ENCODE measurements at regions not wholly inside any gene's neighbourhood (a gene's known extent, or its start where the extent isn't known, plus 50 kb on each side); places are given as distances from the start of the nearest gene placed in this dataset.

DNA sequence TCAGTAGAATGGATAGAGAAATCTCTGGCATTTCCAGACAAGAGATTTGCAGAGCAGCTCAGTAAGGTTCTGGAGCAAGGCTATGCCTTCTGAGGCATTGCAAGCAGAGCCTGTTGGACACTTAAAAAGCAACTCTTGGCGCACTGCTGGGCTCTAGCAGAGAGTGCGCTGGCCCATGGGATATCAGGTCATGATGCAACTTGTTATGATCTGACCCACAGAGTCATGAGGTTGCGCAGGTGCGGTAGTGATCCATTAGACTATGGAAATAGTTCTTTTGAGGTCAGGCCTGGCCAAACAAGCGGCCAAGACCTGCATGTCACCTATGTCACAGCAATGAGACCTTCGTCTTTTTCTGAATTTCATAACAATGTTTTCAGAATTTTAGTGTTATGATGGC, 168.6 kb downstream of the TMTC3 start:
- DNase-seq (ENCODE audit: low spot score): no peak

DNA sequence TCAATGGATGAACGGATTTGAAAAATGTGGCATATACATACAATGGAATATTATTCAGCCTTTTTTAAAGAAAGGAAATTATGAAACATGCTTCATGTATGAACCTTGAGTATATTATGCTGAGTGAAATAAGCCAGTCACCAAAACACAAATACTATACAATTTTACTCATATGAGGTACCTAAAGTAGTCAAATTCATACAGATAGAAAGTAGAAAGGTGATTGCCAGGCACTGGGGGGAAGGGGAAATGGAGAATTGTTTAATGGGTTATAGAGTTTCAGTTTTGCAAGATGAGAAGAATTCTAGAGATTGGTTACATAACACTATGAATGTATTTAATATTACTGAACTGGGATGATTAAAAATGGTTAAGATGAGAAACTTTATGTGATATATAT, 171.4 kb downstream of the TMTC3 start:
- no peak for DNase-seq (ENCODE audit: low spot score)

DNA sequence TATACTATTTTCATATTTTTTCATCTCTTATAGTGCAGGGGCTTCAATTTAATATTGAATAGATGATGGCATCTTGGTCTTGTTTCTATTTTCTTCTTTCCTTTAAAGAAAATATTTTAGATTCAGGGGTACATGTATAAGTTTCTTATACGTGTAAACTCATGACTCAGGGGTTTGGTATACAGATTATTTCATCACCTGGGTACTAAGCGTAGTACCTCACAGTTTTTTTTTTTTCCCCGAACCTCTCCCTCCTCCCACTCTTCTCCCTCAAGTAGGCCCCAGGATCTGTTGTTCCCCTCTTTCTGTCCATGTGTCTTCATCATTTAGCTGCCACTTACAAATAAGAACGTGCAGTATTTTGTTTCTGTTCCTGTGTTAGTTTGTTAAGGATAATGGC, 172.6 kb downstream of the TMTC3 start:
- DNase-seq (ENCODE audit: low spot score): no peak

DNA sequence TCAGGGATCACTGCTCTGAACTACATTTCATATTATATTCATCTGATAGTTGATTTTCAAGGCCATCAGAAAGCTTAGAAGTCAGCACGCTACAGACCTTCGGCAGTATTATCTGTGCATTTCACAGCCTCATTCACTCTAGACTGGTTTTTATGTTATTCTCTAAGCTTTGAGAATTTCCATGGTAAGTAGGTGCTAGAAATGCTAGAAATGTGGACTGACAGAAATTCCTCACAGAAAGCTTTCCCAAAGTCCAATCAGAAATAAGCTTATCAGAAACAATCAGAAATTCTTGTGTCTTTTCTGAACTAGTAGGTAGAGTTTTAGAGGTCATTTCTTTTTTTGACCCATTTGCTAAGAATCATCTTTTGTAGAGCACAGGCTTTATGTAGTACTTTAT, 176.6 kb downstream of the TMTC3 start:
- DNase-seq (ENCODE audit: low spot score): no peak

DNA sequence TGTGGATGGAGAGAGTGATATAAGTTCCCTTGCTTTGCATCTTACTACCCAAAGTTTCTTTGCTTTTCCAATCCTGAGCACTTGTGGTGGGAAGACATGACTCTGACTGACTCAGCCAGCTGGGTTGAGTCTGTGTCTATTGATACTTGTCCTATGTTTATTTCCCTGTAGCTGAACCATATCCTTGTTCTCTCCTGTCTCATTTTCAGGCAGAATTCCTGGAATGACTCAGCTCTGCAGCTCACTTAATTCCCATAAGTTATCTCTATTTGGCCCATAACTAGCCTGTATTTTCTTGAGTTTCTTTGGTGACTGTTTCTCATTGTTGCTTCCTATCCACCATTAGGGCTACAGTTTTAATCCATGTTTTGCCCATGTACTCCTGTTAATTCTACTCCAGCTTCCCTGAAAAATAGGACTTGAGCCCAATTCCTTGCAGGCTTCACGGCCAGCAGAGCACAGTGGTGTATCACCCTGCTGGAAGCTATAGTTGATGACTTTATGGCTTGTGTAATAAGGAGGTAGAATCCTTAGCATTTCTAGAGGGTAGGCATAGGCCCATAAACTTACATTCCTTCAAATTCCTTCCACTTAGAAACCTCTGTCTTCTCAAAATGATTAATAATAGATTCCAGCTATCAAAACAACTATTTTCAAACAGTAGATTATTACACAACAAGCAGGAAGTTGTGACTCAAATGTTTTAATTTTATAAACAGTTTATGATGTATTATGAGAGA, 183.1 kb downstream of the TMTC3 start:
- peak; percentile 74 for DNase-seq (ENCODE audit: low spot score)

DNA sequence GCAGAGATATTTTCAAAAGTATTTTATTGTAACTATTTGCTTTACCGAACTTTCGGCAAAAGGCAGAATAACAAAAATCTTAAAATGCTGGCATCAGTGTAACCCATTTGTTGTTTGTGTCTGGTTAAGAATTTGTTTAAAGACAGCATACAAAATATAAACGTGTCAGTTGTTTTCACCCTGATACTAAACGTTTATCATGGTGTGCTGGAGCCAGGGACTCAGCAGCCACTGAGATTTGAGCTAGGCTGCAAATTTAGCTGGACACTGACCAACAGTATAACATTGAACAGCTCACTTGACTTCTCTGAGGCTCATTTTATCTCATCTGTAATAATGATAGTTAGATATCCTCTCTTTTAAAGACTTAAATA, 183.7 kb downstream of the TMTC3 start:
- DNase-seq (ENCODE audit: low spot score): no peak

DNA sequence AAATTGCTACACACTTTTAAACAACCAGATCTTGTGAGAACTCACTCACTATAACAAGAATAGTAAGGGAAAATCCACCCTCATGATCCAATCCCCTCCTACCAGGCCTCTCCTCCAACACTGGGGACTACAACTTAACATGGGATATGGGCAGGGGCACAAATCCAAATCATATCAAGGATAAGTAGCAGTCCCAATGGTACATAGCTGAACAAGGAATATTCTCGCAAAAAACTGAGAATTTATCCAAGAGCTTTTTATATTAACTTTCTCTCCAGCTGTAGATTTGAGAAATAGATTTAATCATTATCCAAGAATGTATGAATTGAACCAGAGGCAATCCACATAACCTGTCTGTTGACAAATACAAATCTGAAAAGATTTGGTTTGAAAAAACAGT, 185.2 kb downstream of the TMTC3 start:
- DNase-seq (ENCODE audit: low spot score): no peak

DNA sequence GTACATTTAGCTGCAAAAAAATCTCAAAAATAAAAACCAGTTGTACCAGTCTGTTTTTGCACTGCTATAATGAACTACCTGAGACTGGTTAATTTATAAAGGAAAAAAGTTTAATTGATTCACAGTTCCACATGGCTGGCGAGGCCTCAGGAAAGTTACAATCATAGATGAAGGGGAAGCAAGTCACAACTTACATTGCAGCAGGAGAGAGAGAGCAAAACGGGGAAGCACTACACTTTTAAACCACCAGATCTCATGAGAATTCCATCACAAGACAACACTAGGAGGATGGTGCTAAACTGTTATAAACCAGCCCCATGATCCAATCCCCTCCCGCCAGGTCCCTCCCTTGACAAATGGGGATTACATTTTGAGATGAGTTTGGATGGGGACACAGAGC, 186.0 kb downstream of the TMTC3 start:
- no peak for DNase-seq (ENCODE audit: low spot score)

DNA sequence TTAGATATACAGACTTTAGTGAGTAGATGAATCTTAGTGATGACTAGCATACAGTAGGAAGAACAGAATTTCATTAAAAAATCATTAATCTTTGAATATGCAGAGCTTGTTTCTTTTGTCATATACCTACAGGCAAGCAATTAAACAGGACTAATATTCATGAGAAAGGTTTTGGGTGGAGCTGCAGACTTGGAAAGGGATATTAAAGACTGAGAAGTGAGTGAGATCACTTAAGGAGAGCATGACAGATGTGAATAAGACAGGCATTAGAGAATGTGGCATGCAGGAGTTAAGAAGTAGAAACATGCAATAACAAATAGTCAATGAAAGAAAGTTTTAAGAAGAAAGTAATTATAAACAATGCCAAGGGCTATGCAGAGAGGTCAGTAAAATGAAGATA, 187.7 kb downstream of the TMTC3 start:
- DNase-seq (ENCODE audit: low spot score): no peak

DNA sequence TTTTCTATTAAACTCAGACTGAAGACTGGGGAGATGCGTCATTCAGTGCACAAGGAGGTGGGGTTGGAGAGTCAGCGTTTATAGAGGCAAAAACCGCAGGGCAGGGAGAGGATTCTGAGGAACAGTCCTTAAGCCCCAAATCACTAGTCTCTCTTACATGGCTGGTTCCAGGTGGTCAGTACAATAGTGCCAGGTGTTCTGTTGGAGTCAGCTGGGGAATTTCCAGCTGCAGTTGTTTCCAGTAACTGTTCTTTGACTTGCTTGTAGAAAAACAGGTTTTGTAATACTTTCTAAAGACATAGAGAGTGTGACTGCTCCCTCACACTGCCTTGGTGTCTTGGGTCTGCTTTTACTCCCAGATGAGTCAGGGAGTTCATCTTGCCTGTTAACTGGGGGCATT, 192.2 kb downstream of the TMTC3 start:
- DNase-seq (ENCODE audit: low spot score): no peak

DNA sequence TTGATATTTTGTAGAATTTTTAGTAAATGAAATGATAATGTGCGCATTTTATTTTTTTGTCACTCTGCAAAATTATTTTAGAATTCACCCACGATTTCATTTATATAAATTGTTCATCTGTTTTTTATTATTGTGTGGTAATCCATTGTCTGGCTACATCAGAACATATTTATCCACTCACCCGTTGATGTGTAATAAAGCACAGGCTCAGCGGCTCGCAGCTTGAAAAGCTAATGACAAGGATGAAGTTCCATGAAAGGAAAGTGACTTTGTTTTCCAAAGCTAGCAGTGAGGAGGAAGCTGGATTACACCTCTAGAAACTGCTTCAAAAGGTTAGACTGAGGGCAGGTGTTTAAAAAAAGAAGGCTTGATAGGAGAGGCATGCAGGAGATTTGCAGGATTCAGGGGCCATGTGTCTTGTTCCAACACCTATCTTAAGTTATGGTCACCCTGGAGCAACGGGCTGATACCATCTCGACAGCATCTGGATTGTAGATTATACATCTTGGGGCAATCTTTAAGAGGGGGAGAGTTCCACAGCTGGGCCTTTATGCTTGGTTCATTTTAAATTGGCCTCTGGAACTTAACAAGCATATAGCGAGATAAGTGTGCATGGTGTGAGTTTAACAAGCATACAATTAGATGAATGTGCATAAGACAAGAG, 194.1 kb downstream of the TMTC3 start:
- no peak for DNase-seq (ENCODE audit: low spot score)

DNA sequence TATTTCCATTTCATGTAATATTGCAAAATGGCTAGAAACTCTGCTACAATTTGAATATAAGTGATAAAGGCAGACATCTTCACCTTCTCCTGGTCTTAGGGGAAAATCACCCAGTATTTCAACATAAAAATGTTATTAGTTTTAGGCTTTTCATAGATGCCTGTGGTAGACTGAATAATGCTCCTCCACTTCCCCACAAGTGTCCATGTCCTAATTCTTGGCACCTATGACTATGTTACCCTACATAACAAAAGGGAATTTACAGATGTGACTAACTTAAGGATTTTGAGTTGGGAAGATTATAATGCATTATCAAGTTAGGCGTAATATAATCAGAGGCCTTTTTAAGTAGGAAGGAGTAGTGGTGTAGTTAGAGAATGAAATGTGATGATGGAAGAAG, 196.4 kb downstream of the TMTC3 start:
- DNase-seq (ENCODE audit: low spot score): no peak

DNA sequence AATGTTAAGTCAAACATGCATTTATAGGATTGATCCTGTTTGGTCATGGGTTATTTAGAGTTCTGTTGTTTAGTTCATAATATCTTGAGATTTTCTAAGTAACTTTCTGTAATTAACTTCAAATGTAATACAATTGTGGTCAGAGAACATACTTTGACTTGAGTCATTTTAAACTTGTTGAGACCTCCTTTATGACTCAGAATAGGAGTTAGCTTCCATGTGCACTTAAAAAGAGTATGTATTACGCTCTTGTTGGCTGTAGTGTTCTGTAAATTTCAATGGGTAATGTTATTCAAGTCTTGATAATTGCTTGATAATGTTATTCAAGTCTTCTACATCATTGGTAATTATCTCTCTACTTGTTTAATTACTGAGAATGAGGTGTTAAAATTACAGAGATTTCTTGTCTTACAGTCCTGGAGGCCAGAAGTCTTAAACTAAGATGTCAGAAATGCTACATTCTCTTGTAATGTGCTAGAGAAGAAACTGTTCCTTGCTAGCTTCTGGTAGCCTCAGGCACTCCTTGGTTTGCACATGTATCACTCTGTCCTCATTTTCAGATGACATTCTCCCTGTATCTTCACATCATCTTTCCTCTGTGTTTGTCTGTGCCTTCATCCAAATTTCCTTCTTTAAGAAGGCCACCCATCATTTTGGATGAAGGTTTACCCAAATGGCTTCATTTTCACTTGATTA, 197.3 kb downstream of the TMTC3 start:
- no peak for DNase-seq (ENCODE audit: low spot score)

DNA sequence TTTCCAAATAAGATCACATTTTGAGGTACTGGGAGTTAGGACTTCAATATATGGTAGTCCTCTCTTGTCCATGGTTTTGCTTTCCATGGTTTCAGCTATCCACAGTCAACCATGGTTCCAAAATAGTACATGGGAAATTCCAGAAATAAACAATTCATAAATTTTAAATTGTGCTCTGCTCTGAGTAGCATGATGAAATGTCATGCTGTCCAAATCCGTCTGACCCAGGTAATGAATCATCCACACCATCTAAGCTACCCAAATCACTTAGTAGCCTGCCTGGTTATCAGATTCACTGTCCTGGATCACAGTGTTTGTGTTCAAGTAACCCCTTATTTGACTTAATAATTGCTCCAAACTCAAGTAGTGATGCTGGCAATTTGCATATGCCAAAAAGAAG, 197.9 kb downstream of the TMTC3 start:
- DNase-seq (ENCODE audit: low spot score): no peak

DNA sequence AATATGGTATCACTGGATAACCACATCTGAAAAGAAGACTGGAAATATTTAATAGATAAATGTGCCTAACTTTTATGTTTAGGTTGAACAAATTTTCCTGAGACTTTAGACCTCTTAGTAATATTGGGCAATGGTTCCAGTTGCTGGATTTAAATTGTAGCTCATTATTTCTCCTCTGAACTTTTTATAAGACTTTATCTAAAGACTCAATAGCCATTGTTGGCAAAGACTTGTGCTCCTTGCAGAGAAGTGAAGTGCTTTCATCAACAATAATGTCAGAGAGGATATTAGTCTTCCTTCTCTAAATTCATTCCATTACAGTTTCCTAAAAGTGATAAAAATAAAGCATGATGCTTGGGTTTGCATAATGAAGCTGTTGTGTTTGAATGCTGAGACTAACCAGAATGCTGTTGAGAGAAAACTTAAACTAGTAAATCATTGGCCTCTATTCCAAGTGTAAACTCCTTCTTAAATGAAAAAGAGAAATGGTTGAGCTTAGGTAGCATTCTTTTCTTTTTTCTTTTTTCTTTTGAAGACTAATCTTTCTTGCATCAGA, 200.2 kb downstream of the TMTC3 start:
- DNase-seq (ENCODE audit: low spot score): no peak

DNA sequence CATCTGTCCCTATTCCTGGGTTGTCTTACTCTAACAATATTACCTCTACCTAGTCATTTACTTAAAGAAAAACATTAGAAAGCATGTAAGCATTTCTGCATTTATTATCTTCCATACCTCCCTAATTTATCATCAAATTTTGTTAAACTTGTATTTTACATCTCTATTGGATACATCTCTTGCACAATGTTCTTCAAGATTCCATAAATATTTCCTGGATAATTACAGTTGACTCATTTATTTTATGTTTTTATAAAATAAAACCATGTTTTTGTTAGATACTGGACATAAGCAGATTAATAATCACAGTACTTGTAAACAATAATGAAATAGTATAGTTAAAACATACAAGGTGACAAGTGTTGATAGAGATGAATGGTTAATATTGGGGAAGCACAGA, 209.0 kb downstream of the TMTC3 start:
- DNase-seq (ENCODE audit: low spot score): no peak

DNA sequence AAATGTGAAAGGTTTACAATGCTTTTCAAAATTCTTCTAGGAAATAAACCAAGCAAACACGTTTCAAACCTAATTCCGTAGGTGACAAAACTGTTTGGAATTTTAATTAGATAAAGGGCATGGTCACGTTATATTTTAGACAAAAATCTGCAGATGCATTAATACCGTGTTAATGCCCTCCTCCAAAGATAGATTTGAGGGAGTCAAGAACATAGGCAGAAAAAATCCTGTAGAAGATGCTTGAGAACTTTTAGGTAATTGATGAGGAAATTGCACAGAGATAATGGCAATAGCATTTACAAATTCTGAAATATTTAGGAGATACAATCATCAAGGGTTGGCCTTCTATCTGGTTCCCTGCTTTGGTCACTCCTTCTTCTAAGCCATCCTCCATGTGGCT, 212.6 kb downstream of the TMTC3 start:
- DNase-seq (ENCODE audit: low spot score): no peak

DNA sequence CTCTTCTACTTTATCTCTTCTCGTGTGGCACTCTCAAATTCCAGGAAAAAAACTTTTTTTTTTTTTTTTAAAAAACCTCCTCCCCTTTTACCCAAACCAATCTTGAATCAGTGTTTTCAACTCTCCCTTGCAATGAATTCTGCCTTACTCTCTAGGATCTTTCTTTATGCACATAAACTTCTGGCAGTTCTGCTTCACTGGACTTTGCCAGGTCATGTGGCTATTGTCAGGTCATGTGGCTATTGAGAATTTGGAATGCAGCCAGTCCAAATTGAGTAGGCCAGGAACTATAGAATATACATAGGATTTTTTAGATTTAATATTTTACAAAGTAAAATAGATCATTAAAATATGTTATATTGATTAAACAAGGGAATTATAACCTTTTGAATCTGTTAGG, 218.2 kb downstream of the TMTC3 start:
- no peak for DNase-seq (ENCODE audit: low spot score)

DNA sequence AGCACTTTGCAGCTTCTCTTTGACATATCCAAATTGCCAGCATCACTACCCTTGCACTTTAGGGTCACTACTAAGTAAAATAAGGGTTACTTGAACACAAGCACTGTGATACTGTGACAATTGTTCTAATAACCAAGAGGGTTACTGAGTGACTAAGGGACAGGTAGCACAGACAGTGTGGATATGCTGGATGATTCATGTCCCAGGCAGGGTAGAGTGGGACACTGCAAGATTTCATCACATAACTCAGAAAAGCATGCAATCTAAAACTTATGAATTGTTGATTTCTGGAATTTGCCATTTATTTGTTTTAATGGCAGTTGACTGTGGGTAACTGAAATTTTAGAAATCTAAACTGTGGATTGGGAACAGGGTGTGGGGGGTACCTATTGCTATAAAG, 218.8 kb downstream of the KITLG start:
- no peak for DNase-seq (ENCODE audit: low spot score)

DNA sequence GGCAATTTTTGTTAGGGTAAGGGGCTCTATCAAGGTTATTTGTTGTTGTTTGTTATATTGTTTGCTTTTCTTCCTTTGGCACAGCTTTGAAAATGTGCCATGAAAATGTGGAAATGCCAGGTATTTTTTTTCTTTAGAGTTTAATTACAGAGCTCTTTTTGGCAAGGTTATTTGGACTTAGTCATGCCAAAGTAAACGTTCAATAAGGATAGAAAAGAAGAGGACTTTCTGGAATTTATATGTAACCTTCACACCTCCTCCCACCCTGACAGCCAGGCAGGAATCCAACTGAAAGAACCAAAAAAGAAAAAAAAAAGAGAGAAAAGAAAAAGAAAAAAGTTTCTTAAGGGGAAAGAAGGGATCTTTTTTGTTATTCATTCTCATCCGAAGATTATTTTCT, 217.8 kb downstream of the KITLG start:
- no peak for DNase-seq (ENCODE audit: low spot score)

DNA sequence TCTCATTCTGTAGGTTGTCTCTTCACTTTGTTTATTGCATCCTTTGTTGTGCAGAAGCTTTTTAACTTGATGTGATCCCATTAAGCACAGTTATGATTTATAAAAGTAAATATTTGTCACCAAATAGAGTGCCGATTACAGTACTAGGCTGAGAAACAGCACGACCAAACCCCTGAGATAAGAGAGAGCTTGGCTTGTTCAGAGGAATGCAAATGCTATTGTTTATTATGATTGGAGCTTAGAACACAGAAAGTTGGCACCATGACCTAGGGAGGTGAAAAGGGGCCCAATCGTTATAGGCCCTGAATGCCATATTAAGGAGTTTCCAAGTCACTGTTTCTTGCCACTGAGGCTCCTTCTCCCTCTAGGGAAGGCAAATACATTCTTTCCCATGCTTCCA, 214.9 kb downstream of the KITLG start:
- no peak for DNase-seq (ENCODE audit: low spot score)

DNA sequence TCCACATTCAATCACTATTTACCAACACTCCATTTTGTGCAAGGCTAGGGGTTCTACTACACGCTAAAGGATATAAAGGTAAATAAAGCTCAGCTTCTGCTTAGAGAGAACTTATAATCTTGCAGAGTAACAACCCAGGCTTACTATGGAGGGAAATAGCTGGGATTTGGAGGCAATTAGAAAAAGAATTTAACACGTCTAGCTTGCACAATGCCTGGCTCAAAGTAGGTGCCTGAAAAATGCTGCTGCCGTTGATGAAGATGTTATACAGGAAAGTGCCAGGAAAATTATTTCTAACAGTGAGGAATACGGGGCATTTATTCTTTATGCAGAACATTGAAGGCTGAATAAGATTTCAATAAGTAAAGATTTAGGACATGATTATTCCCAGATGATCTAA, 214.2 kb downstream of the KITLG start:
- no peak for DNase-seq (ENCODE audit: low spot score)

DNA sequence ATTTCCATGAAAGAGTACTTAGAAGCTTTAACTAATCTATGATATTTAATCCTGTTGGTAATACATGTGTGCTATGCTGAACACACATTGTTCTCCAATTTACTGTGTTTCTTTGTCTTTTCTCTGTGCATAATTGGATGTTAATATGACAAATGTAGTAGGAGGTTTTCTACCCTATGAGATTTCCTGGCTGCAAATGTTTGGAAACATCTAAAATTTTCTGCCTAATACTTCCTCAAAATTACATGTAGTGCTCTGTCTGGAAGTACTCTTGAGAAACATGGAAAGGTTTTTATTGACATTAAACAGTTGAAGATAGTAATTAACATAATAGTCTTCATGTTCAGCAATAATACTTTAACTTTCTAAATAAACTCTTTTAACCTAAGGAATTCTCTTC, 213.0 kb downstream of the KITLG start:
- DNase-seq (ENCODE audit: low spot score): no peak

Measured in COLO829 (cell line).